ENCODE measurements at regions not wholly inside any gene's neighbourhood (a gene's known extent, or its start where the extent isn't known, plus 50 kb on each side); places are given as distances from the start of the nearest gene placed in this dataset.

DNA sequence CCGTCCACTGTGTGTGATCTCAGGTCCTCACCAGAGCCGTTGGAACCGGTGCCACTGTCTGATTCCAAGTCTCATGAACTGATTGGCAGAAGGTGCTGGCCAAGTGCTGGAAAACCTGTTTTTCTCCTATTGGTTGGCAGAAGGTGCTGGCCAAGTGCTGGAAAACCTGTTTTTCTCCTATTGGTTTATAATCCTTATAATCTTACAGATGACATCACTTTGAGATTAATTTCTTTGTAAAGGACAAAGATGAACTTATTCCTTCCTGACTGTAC is 1106.3 kb downstream of the BRD1 start (continued):
- TF ChIP-seq, protein P1, sequence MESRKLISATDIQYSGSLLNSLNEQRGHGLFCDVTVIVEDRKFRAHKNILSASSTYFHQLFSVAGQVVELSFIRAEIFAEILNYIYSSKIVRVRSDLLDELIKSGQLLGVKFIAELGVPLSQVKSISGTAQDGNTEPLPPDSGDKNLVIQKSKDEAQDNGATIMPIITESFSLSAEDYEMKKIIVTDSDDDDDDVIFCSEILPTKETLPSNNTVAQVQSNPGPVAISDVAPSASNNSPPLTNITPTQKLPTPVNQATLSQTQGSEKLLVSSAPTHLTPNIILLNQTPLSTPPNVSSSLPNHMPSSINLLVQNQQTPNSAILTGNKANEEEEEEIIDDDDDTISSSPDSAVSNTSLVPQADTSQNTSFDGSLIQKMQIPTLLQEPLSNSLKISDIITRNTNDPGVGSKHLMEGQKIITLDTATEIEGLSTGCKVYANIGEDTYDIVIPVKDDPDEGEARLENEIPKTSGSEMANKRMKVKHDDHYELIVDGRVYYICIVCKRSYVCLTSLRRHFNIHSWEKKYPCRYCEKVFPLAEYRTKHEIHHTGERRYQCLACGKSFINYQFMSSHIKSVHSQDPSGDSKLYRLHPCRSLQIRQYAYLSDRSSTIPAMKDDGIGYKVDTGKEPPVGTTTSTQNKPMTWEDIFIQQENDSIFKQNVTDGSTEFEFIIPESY (CRISPR knock-in tag; IDR thresholded peaks at IDR 0.05) = no peak
- no peak for TF ChIP-seq MED1 (CRISPR knock-in tag; IDR thresholded peaks at IDR 0.05)

DNA sequence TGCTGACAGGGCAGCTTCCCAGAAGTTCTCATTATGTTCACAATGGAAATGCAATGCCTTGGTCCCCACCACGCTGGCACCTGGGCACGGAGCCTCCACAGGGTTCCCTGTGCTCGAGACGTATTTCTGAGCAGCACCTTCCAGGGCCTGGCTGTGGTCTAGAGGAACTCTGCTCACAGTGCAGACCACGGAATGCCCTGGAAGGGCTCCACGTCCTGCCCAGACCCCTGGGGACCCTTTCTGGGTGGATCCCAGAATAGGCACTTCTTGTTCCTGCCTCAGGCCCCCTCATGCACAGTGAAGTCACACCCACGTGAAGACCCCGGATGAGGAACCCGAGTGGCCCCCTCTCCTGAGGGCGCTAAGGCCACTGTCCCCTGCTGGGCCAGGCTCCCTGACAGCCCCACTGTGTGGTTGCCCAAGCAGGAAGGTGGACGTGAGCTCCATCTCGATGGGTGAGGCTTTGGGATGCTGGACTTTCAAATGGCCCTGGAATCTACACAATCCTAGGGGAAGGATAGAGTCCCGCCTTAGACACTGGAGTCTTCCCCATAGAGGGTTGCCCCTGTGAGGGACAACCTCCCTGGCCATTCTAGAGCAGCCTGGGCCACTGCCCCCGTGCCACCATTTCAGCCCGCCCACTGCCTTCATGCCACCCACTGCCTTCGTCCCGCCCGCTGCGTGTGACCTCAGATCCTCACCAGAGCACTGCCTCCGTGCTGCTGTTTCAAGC is 1106.8 kb downstream of the BRD1 start:
- ChIA-PET CTCF (ENCODE audit: low intra/inter-chr PET ratio, low total read pairs) (interaction anchor here (1.8 kb wide), 1 partner anchor 146 kb away, joined by 12 read pairs; no protein-coding TSS in a partner anchor), POLR2A (no interaction called here)
- TF ChIP-seq SOX5 (CRISPR knock-in tag; IDR thresholded peaks at IDR 0.05; ENCODE audit: borderline replicate concordance) = no peak
- TF ChIP-seq, protein P2, sequence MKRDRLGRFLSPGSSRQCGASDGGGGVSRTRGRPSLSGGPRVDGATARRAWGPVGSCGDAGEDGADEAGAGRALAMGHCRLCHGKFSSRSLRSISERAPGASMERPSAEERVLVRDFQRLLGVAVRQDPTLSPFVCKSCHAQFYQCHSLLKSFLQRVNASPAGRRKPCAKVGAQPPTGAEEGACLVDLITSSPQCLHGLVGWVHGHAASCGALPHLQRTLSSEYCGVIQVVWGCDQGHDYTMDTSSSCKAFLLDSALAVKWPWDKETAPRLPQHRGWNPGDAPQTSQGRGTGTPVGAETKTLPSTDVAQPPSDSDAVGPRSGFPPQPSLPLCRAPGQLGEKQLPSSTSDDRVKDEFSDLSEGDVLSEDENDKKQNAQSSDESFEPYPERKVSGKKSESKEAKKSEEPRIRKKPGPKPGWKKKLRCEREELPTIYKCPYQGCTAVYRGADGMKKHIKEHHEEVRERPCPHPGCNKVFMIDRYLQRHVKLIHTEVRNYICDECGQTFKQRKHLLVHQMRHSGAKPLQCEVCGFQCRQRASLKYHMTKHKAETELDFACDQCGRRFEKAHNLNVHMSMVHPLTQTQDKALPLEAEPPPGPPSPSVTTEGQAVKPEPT (CRISPR knock-in tag; IDR thresholded peaks at IDR 0.05; ENCODE audit: low read depth) = no peak
- TF ChIP-seq NPAS2 (CRISPR knock-in tag; IDR thresholded peaks at IDR 0.05; ENCODE audit: borderline replicate concordance) = no peak
- TF ChIP-seq ZIK1 (CRISPR knock-in tag; IDR thresholded peaks at IDR 0.05; ENCODE audit: borderline replicate concordance, low read depth) = no peak
- no peak for TF ChIP-seq ZNF788 (CRISPR knock-in tag; IDR thresholded peaks at IDR 0.05; ENCODE audit: borderline replicate concordance)
- TF ChIP-seq IKZF1 (IDR thresholded peaks at IDR 0.05) = no peak
- TF ChIP-seq, protein P3, sequence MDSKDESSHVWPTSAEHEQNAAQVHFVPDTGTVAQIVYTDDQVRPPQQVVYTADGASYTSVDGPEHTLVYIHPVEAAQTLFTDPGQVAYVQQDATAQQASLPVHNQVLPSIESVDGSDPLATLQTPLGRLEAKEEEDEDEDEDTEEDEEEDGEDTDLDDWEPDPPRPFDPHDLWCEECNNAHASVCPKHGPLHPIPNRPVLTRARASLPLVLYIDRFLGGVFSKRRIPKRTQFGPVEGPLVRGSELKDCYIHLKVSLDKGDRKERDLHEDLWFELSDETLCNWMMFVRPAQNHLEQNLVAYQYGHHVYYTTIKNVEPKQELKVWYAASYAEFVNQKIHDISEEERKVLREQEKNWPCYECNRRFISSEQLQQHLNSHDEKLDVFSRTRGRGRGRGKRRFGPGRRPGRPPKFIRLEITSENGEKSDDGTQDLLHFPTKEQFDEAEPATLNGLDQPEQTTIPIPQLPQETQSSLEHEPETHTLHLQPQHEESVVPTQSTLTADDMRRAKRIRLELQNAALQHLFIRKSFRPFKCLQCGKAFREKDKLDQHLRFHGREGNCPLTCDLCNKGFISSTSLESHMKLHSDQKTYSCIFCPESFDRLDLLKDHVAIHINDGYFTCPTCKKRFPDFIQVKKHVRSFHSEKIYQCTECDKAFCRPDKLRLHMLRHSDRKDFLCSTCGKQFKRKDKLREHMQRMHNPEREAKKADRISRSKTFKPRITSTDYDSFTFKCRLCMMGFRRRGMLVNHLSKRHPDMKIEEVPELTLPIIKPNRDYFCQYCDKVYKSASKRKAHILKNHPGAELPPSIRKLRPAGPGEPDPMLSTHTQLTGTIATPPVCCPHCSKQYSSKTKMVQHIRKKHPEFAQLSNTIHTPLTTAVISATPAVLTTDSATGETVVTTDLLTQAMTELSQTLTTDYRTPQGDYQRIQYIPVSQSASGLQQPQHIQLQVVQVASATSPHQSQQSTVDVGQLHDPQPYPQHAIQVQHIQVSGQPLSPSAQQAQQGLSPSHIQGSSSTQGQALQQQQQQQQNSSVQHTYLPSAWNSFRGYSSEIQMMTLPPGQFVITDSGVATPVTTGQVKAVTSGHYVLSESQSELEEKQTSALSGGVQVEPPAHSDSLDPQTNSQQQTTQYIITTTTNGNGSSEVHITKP (CRISPR knock-in tag; IDR thresholded peaks at IDR 0.05; ENCODE audit: low read depth) = no peak
- no peak for TF ChIP-seq ZFX (CRISPR knock-in tag; IDR thresholded peaks at IDR 0.05; ENCODE audit: low read depth)
- in situ Hi-C loops (cut with HindIII; ENCODE audit: extremely low pct_ligation_motif_present, low pct_unique_long_range_greater_than_20kb) (no loop called here), intact Hi-C loops (cut with micrococcal nuclease; ENCODE audit: unreplicated experiment) (no loop called here)
- H3K9me3 ChIP-seq (ENCODE audit: low read length) = peaks cover 6% of the 10 kb centered on the region; the same call in 1 of the 2 replicates
- H3K4me2 ChIP-seq (ENCODE audit: low read depth, low read length) = no peak overlapping the region
- H3K9ac ChIP-seq (ENCODE audit: insufficient read depth, low read depth, low read length) = no peak overlapping the region
- H3K4me1 ChIP-seq (ENCODE audit: insufficient read depth, low read length) = no peaks in the 10 kb centered on the region
- H4K20me1 ChIP-seq (ENCODE audit: insufficient read depth, low read length) = peaks cover 38% of the 10 kb centered on the region
- H2AFZ ChIP-seq (ENCODE audit: low read length) = no peak overlapping the region
- DNase-seq (ENCODE audit: low spot score) (no peak), FAIRE-seq (no peak), ATAC-seq (no peak)
- H3K79me2 ChIP-seq (ENCODE audit: insufficient read depth, low read length) = peaks cover 18% of the 10 kb centered on the region
- H3K4me3 ChIP-seq (replicated peaks in 1 of 3; ENCODE audit: insufficient read depth in 1 of 3, low read depth in 2 of 3, low read length in 3 of 3) = no peak overlapping the region
- no peak overlapping the region for H3K27ac ChIP-seq (ENCODE audit: extremely low read length, insufficient read depth, low read length)
- 100% methylated on average over 3 of the region's 20 CpGs for WGBS (ENCODE audit: low lambda C conversion rate)
- no TSS peak for BruUV-seq (replicated peaks)
- H3K27me3 ChIP-seq (ENCODE audit: control insufficient read depth in 1 of 2, insufficient read depth in 2 of 2, low read length in 2 of 2) = no peaks in the 10 kb centered on the region
- peaks cover 3 to 29% of the 10 kb centered on the region in 2 experiments; a peak in 3 of 5 replicates for H3K36me3 ChIP-seq (replicated peaks in 1 of 2; ENCODE audit: control insufficient read depth in 1 of 2, insufficient read depth in 2 of 2, low read length in 2 of 2)

Measured in HepG2 (cell line).